Subcutaneous abdominal adipose tissue (tissue), 5 donors: ENCODE measurements at regions not wholly inside any gene's neighbourhood (a gene's known extent, or its start where the extent isn't known, plus 50 kb on each side); places are given as distances from the start of the nearest gene placed in this dataset.

Experiments
- H3K27ac ChIP-seq: one replicate; pipeline ENCODE4 v1.7.0; 2013; ENCODE audit warnings: low read depth, mild to moderate bottlenecking, inconsistent platforms, low read length, moderate library complexity
- H3K27me3 ChIP-seq, 5 donors: one replicate each; pipeline ENCODE4 v1.7.0; 2013; ENCODE audit warnings: low read length in 5 of 5, inconsistent platforms in 1 of 5; ENCODE audit not compliant: control insufficient read depth in 5 of 5, insufficient read depth in 4 of 5
- H3K36me3 ChIP-seq, 5 donors: one replicate each; pipeline ENCODE4 v1.7.0; 2013; ENCODE audit warnings: low read length in 5 of 5; ENCODE audit not compliant: control insufficient read depth in 5 of 5, insufficient read depth in 5 of 5
- H3K4me1 ChIP-seq, 5 donors: one replicate each; pipeline ENCODE4 v1.7.0; 2013; ENCODE audit warnings: low read length in 5 of 5, mild to moderate bottlenecking in 3 of 5, moderate library complexity in 1 of 5; ENCODE audit not compliant: control insufficient read depth in 5 of 5, insufficient read depth in 5 of 5
- H3K4me3 ChIP-seq, 5 donors: one replicate each; pipeline ENCODE4 v1.7.0; 2013; ENCODE audit warnings: low read length in 5 of 5, low read depth in 1 of 5
- H3K9ac ChIP-seq, 5 donors: one replicate each; pipeline ENCODE4 v1.7.0; 2013; ENCODE audit warnings: low read length in 5 of 5, mild to moderate bottlenecking in 4 of 5, moderate library complexity in 3 of 5
- H3K9me3 ChIP-seq, 5 donors: one replicate each; pipeline ENCODE4 v1.7.0; 2013; ENCODE audit warnings: low read length in 5 of 5; ENCODE audit not compliant: control insufficient read depth in 5 of 5
- donor health status: healthy.
- donor health status: healthy.
- donor health status: healthy.
- donor health status: healthy.
- donor health status: healthy.

GRCh38 chr16:72241008-72241407, 69.1 kb upstream of the PMFBP1 start:
- H3K27ac ChIP-seq: no peak overlapping the region
- H3K4me1 ChIP-seq: no peaks in the 10 kb centered on the region
- H3K36me3 ChIP-seq: no peaks in the 10 kb centered on the region
- no peak overlapping the region for H3K9ac ChIP-seq
- H3K9me3 ChIP-seq: no peaks in the 10 kb centered on the region
- no peak overlapping the region for H3K4me3 ChIP-seq
- H3K27me3 ChIP-seq: no peaks in the 10 kb centered on the region

GRCh38 chr16:72240466-72240865, 68.5 kb upstream of the PMFBP1 start:
- Histone ChIP-seq H3K9ac (no peak overlapping the region), H3K4me1 (no peaks in the 10 kb centered on the region), H3K4me3 (no peak overlapping the region), H3K27ac (no peak overlapping the region), H3K36me3 (no peaks in the 10 kb centered on the region), H3K9me3 (no peaks in the 10 kb centered on the region), H3K27me3 (no peaks in the 10 kb centered on the region)

- no peaks in the 10 kb centered on the region for H3K4me1 ChIP-seq
- peaks cover 0 to 2% (median 0%) of the 10 kb centered on the region in 5 donors for H3K9me3 ChIP-seq
- no peak overlapping the region for H3K9ac ChIP-seq
- no peaks in the 10 kb centered on the region for H3K27me3 ChIP-seq
- no peak overlapping the region for H3K4me3 ChIP-seq
- no peak overlapping the region for H3K27ac ChIP-seq
- no peaks in the 10 kb centered on the region for H3K36me3 ChIP-seq
Measured at GRCh38 chr16:72236866-72237265, 64.9 kb upstream of the PMFBP1 start.

GRCh38 chr16:72234387-72234786, 62.4 kb upstream of the PMFBP1 start:
- H3K27ac ChIP-seq: no peak overlapping the region
- H3K4me1 ChIP-seq: no peaks in the 10 kb centered on the region
- no peak overlapping the region for H3K9ac ChIP-seq
- H3K36me3 ChIP-seq: no peaks in the 10 kb centered on the region
- H3K9me3 ChIP-seq: peaks cover 0 to 2% (median 0%) of the 10 kb centered on the region in 5 donors
- H3K27me3 ChIP-seq: no peaks in the 10 kb centered on the region
- H3K4me3 ChIP-seq: no peak overlapping the region

GRCh38 chr16:72228014-72228413, 56.1 kb upstream of the PMFBP1 start:
- Histone ChIP-seq H3K9me3 (no peaks in the 10 kb centered on the region), H3K27me3 (no peaks in the 10 kb centered on the region), H3K27ac (no peak overlapping the region)

GRCh38 chr16:72226136-72226535, 54.2 kb upstream of the PMFBP1 start:
- H3K9ac ChIP-seq: no peak overlapping the region
- H3K27ac ChIP-seq: no peak overlapping the region
- H3K4me3 ChIP-seq: no peak overlapping the region
- no peaks in the 10 kb centered on the region for H3K27me3 ChIP-seq
- H3K36me3 ChIP-seq: no peaks in the 10 kb centered on the region
- H3K4me1 ChIP-seq: no peaks in the 10 kb centered on the region
- no peaks in the 10 kb centered on the region for H3K9me3 ChIP-seq

More at GRCh38 chr16:72228014-72228413, 56.1 kb upstream of the PMFBP1 start:
- Histone ChIP-seq H3K4me3 (no peak overlapping the region), H3K36me3 (no peaks in the 10 kb centered on the region), H3K4me1 (no peaks in the 10 kb centered on the region), H3K9ac (no peak overlapping the region)

- H3K4me1 ChIP-seq: no peaks in the 10 kb centered on the region
- H3K36me3 ChIP-seq: no peaks in the 10 kb centered on the region
- no peaks in the 10 kb centered on the region for H3K9me3 ChIP-seq
- no peak overlapping the region for H3K4me3 ChIP-seq
- H3K9ac ChIP-seq: no peak overlapping the region
- no peaks in the 10 kb centered on the region for H3K27me3 ChIP-seq
- no peak overlapping the region for H3K27ac ChIP-seq
Measured at GRCh38 chr16:72224260-72224768, 52.4 kb upstream of the PMFBP1 start.

- Histone ChIP-seq H3K9ac (no peak overlapping the region), H3K4me3 (no peak overlapping the region), H3K36me3 (no peaks in the 10 kb centered on the region), H3K27me3 (no peaks in the 10 kb centered on the region), H3K4me1 (no peaks in the 10 kb centered on the region), H3K27ac (no peak overlapping the region), H3K9me3 (no peaks in the 10 kb centered on the region)
Measured at GRCh38 chr16:72222503-72222902, 50.5 kb upstream of the PMFBP1 start.
